Transverse colon (tissue), 4 donors: ENCODE measurements at regions not wholly inside any gene's neighbourhood (a gene's known extent, or its start where the extent isn't known, plus 50 kb on each side); places are given as distances from the start of the nearest gene placed in this dataset.

ENCODE experiments used
- CTCF ChIP-seq, 5 experiments: fragments of 200-600 bp in 3 of 5; fragments of 450-650 bp in 2 of 5; sonication (generic) in 3 of 5; IDR thresholded peaks; 1 replicate in 2 of 5; 2 replicates in 3 of 5; pipeline ENCODE4 v1.5.1; 2016 to 2017; ENCODE audit warnings: antibody characterized with exemption in 5 of 5, inconsistent platforms in 3 of 5, mild to moderate bottlenecking in 2 of 5, moderate library complexity in 1 of 5
- POLR2A ChIP-seq: fragments of 450-650 bp; IDR thresholded peaks from one replicate; pipeline ENCODE4 v1.6.1; 2016; ENCODE audit warnings: antibody characterized with exemption, mild to moderate bottlenecking, moderate library complexity
- POLR2AphosphoS5 ChIP-seq, 3 donors: sonication (generic); formaldehyde crosslinking; IDR thresholded peaks; one replicate each; pipeline ENCODE4 v1.6.1; 2016; ENCODE audit warnings: antibody characterized with exemption in 3 of 3

GRCh38 chr1:245015031-245015430 lies 139.8 kb upstream of the KIF26B start:
- no peak for TF ChIP-seq POLR2A
- TF ChIP-seq CTCF (IDR thresholded peaks at IDR 0.05), result no peak
- TF ChIP-seq POLR2AphosphoS5 (IDR thresholded peaks at IDR 0.05), result no peak
